ENCODE measurements at regions not wholly inside any gene's neighbourhood (a gene's known extent, or its start where the extent isn't known, plus 50 kb on each side); places are given as distances from the start of the nearest gene placed in this dataset.
"Not testable (repeated sequence)": the region's sequence is repeated elsewhere in the genome, so short reads cannot be mapped to it uniquely, and the experiment has no call there.

DNA sequence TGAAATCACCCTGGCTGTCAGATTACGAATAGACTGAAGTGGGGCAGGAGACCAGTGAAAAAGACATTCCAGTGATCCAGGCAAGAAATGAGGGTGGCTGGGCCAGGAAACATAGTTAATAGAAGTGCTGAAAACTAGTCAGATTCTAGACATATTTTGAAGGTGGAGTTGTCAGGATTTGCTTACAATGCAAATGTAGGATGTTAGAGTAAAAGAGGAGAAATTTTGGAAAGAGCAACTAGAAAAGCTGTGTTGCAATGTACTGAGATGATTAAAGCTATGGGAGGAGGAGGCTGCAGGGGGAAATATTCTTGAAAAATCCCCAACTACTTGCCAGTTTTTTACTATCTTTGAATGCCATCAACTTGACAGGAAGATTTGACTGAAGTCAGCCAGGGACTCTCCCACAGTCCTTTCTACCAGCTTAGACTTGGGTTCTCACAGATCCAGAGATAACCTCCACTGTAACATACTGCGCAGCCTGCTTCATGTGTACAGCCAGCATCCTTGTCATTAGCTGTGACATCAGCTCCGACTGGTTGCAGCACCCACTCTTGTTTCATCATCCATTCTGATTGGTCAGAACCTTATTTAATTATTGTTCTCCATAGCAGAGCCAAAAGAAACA is 109.7 kb downstream of the TSEN15 start:
- ChIA-PET POLR2A (interaction anchor here (0.8 kb wide), 1 partner anchor 109 kb away, joined by 3 read pairs; the partner anchor contains the start of gene TSEN15), CTCF (no interaction called here)
- H3K27ac Mint-ChIP-seq: no peak overlapping the region
- H3K36me3 Mint-ChIP-seq: no peaks in the 10 kb centered on the region
- no peak overlapping the region for H3K4me3 Mint-ChIP-seq
- peaks cover 14% of the 10 kb centered on the region for H3K4me1 Mint-ChIP-seq (ENCODE audit: low read depth)
- DNase-seq: peak; percentile 66
- peaks cover 4% of the 10 kb centered on the region for H3K27me3 Mint-ChIP-seq
- peaks cover 6% of the 10 kb centered on the region for H3K9me3 Mint-ChIP-seq
- intact Hi-C loops (cut with micrococcal nuclease): loop anchor here (2.0 to 10.0 kb wide), 11 partner anchors 41 to 730 kb away; partner anchors contain the start of genes APOBEC4, ARPC5, C1orf21 and EDEM3

DNA sequence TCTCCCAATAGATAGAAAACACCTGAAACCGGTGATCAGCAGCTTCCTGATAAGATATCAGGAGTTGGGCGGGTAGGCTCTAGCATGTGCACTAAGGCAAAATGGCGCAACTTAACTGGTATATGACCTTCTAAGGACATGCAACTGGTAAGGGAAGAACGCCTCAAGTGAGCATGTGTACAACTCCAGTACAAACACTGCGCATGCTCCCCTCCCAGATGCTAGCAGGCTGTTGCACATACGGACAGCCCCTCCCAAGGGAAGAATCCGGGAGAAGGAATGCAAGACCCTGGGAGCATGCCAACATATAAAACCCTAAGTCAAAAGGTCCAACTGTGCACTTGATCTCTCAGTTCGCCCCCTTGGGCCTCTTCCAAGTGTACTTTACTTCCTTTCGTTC is 110.8 kb downstream of the TSEN15 start:
- Mint-ChIP-seq H3K9me3 (peaks cover 6% of the 10 kb centered on the region), H3K4me3 (no peak overlapping the region), H3K27ac (no peak overlapping the region), H3K27me3 (peaks cover 1% of the 10 kb centered on the region), H3K36me3 (no peaks in the 10 kb centered on the region), H3K4me1 (ENCODE audit: low read depth) (peaks cover 14% of the 10 kb centered on the region)
- ChIA-PET CTCF (no interaction called here), POLR2A (no interaction called here)
- DNase-seq: no peak
- intact Hi-C loops (cut with micrococcal nuclease): loop anchor here (5.0 to 10.0 kb wide), 5 partner anchors 40 to 527 kb away; partner anchors contain the start of gene ARPC5

DNA sequence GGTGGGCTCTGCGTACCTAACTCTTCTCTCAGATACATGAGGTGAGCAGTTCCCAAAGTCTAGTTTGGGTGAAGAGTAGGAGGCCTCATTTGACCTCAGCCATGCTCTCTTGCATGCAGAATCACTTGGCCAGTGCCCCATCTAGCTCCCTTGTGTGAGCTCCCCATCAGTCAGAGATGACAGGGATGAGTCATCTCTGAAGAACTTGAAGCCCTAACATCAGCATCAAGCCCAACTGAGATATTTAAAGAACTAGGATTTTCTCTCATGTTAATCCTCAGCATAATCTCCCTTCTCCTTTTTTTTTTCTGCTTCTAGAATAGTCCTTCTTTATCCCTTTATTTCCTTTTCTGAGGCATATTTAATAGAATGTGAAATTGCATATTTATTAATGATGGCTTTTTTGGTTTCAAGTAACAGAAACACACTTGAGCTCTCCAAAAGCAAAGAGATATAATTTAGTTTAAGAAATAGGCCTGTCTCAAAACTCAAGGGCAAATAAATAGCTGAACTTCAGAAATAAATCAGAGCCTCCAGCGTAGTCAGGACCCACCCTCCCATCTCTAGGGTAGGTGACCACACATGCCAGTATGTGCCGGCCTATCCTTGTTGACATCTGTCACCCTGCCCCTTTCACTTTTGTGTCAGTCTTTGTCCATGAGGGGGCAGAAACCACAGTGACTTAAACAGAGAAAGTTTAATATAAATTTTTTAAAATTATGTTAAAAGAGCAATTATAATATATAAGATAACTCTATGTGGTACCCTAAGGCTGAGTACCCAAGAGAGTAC is 112.3 kb downstream of the TSEN15 start:
- Mint-ChIP-seq H3K36me3 (no peaks in the 10 kb centered on the region), H3K27me3 (peaks cover 1% of the 10 kb centered on the region), H3K27ac (no peak overlapping the region), H3K9me3 (peaks cover 6% of the 10 kb centered on the region), H3K4me1 (ENCODE audit: low read depth) (peaks cover 14% of the 10 kb centered on the region), H3K4me3 (no peak overlapping the region)
- CTCF ChIA-PET: no interaction called here
- peak; percentile 31 for DNase-seq
- intact Hi-C loops (cut with micrococcal nuclease): loop anchor here (5.0 to 10.0 kb wide), 5 partner anchors 38 to 529 kb away; partner anchors contain the start of gene ARPC5
- POLR2A ChIA-PET: interaction anchor here (0.6 kb wide), 1 partner anchor 98 kb away, joined by 6 read pairs; no protein-coding TSS in a partner anchor

DNA sequence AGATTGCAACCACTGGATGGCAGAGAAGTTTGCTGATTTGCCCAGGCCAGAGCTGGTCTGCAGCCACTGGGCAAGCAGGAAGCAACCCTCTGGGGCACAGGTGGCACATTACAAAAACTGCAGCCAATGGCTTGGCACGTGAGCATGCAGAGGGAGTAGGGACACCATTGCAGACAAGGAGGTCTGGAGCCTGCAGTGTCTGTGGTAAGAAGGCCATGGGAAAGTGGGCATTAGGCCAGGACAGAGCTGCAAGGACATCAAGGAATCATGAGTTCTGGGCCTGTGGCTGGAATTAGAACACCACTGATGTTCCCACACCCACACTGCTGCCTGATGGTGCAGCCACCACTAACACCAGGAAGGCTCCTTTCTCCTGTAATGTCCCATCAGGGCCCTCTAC is 113.0 kb downstream of the TSEN15 start:
- ChIA-PET POLR2A (no interaction called here), CTCF (no interaction called here)
- Mint-ChIP-seq H3K9me3 (peaks cover 6% of the 10 kb centered on the region), H3K27me3 (peaks cover 1% of the 10 kb centered on the region), H3K27ac (no peak overlapping the region), H3K4me3 (no peak overlapping the region), H3K4me1 (ENCODE audit: low read depth) (peaks cover 14% of the 10 kb centered on the region), H3K36me3 (no peaks in the 10 kb centered on the region)
- intact Hi-C loops (cut with micrococcal nuclease): loop anchor here (5.0 to 10.0 kb wide), 5 partner anchors 38 to 530 kb away; partner anchors contain the start of gene ARPC5
- no peak for DNase-seq

DNA sequence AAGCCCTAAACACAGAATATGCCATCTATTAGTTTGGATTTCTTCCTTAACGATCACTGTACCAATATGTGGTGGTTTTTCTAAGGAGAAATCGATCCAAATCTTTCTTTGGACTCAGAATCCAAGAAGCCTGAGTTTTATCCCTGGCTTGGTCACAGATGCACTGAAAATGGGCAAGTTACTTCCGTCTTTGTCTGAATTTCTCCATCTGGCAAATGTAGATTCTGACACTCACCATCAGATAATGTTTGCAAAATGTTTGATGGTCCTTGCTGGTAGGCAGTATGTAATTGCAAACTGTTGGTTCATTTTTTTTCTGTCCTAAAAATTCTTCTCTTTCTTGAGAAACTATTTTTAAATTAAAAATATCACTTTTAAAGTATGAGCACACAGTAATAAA is 115.0 kb downstream of the TSEN15 start:
- peaks cover 1% of the 10 kb centered on the region for H3K27me3 Mint-ChIP-seq
- H3K4me1 Mint-ChIP-seq (ENCODE audit: low read depth): peaks cover 14% of the 10 kb centered on the region
- H3K4me3 Mint-ChIP-seq: no peak overlapping the region
- no peaks in the 10 kb centered on the region for H3K36me3 Mint-ChIP-seq
- no peak overlapping the region for H3K27ac Mint-ChIP-seq
- H3K9me3 Mint-ChIP-seq: peaks cover 6% of the 10 kb centered on the region
- CTCF ChIA-PET: no interaction called here
- no peak for DNase-seq
- POLR2A ChIA-PET: no interaction called here
- intact Hi-C loops (cut with micrococcal nuclease): loop anchor here (10.0 kb wide), 1 partner anchor 532 kb away; the partner anchor contains the start of gene ARPC5

DNA sequence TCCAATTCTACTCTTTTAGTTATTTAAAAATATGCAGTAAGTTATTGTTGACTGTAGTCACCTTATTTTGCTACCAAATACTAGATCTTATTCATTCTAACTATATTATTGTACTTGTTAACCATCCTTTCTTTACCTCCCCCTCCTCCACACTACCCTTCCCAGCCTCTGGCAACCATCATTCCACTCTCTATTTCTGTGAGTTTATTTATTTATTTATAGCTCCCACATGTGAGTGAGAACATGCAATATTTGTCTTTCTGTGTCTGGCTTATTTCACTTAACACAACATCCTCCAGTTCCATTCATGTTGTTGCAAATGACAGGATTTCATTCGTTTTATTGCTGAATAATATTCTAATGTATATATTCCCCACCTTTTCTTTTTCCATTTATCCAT is 115.8 kb downstream of the TSEN15 start:
- no peak for DNase-seq
- peaks cover 6% of the 10 kb centered on the region for H3K9me3 Mint-ChIP-seq

DNA sequence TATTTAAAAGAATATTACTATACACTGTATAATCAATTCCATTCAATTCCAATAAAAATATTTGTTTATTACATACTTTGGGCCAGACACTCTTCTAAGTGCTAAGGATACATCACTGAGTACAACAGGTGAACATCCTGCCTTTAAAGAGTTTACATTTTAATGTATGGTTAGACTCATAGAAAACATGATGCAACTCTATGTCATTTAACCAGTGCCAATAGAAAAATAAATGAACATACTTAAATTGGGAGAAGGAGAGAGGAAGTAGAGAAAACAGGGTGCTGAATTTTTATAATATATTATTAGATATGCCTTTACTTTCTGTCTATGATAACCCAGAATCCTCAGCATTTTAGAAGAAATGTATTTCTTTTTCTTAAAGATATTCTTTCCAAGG is 119.2 kb downstream of the TSEN15 start:
- intact Hi-C loops (cut with micrococcal nuclease): no loop called here
- Mint-ChIP-seq H3K27me3 (peaks cover 2% of the 10 kb centered on the region), H3K36me3 (no peaks in the 10 kb centered on the region), H3K27ac (no peak overlapping the region), H3K4me3 (no peak overlapping the region), H3K4me1 (ENCODE audit: low read depth) (no peaks in the 10 kb centered on the region), H3K9me3 (no peaks in the 10 kb centered on the region)
- ChIA-PET POLR2A (no interaction called here), CTCF (no interaction called here)
- DNase-seq: no peak

More for the DNA sequence above, 115.8 kb downstream of the TSEN15 start:
- no peak overlapping the region for H3K27ac Mint-ChIP-seq
- ChIA-PET CTCF (no interaction called here), POLR2A (no interaction called here)
- peaks cover 14% of the 10 kb centered on the region for H3K4me1 Mint-ChIP-seq (ENCODE audit: low read depth)
- H3K4me3 Mint-ChIP-seq: no peak overlapping the region
- peaks cover 1% of the 10 kb centered on the region for H3K27me3 Mint-ChIP-seq
- intact Hi-C loops (cut with micrococcal nuclease): loop anchor here (10.0 kb wide), 1 partner anchor 533 kb away; the partner anchor contains the start of gene ARPC5
- H3K36me3 Mint-ChIP-seq: no peaks in the 10 kb centered on the region

DNA sequence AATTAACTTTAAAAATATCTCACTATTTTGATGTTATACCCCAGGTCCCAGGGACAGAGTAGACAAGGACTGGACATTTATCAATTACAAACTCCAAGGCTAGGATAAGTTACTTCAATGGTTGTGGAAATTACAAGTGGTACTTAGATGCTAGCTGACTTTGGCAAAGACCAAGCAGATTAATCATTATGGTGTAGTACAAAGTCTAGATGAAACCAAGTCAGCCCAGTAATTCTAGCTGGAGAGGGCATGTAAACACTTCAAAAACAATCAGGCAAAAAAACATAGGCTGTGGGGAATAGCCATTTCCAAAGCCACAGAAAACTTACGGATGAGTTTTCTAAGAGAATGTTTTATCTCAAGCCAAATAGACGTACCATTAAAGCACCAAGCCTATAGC is 124.5 kb downstream of the TSEN15 start:
- Mint-ChIP-seq H3K4me1 (ENCODE audit: low read depth) (no peaks in the 10 kb centered on the region), H3K27ac (no peak overlapping the region), H3K4me3 (no peak overlapping the region), H3K27me3 (peaks cover 2% of the 10 kb centered on the region), H3K9me3 (no peaks in the 10 kb centered on the region), H3K36me3 (no peaks in the 10 kb centered on the region)
- ChIA-PET CTCF (no interaction called here), POLR2A (no interaction called here)
- no peak for DNase-seq
- intact Hi-C loops (cut with micrococcal nuclease): no loop called here

DNA sequence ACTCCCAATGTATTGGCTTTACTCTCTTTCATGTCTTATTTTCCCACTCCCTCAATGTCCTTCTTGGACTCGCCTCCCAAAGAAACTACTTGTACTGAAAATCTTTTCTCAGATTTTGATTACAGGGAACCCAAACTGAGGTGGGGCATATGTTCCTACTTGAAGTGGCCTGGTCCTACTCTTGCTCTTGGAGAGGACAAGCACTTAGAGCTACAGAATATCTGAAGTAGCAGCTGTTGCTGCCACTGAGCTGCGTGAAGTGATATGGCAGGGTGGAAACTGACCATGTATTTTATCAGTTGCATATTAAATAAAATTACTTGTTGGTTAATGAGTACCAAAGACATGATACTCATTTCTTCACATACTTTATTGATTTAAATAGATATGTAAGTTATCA is 129.5 kb downstream of the TSEN15 start:
- Mint-ChIP-seq H3K27me3 (peaks cover 5% of the 10 kb centered on the region), H3K9me3 (peaks cover 2% of the 10 kb centered on the region), H3K4me3 (no peak overlapping the region), H3K27ac (no peak overlapping the region), H3K36me3 (no peaks in the 10 kb centered on the region), H3K4me1 (ENCODE audit: low read depth) (no peaks in the 10 kb centered on the region)
- POLR2A ChIA-PET: no interaction called here
- DNase-seq: no peak
- intact Hi-C loops (cut with micrococcal nuclease): no loop called here
- CTCF ChIA-PET: no interaction called here

DNA sequence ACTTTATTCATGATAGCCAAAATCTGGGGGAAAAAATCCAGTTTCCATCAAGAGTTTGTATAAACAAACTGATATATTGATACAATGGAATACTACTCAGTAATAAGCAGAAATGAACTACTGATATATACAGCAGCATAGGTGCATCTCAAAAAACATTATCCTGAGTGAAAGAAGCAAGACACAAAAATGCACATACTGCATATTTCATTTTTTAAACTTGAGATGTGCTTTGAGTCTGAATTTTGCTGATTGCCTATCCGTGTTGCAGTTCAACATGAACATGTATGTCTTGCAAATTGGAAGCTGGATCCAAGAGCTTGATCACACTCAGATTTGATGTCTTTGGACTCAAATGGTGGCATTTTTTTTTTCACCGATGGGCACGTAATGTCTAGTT is 132.4 kb downstream of the TSEN15 start:
- Mint-ChIP-seq H3K9me3 (peaks cover 2% of the 10 kb centered on the region), H3K4me1 (ENCODE audit: low read depth) (no peaks in the 10 kb centered on the region), H3K27ac (no peak overlapping the region), H3K27me3 (peaks cover 5% of the 10 kb centered on the region), H3K36me3 (no peaks in the 10 kb centered on the region), H3K4me3 (no peak overlapping the region)
- ChIA-PET POLR2A (no interaction called here), CTCF (interaction anchor here (0.6 to 0.7 kb wide), 2 partner anchors 39 to 268 kb away, joined by 3 to 4 read pairs; no protein-coding TSS in a partner anchor)
- no peak for DNase-seq
- intact Hi-C loops (cut with micrococcal nuclease): no loop called here

DNA sequence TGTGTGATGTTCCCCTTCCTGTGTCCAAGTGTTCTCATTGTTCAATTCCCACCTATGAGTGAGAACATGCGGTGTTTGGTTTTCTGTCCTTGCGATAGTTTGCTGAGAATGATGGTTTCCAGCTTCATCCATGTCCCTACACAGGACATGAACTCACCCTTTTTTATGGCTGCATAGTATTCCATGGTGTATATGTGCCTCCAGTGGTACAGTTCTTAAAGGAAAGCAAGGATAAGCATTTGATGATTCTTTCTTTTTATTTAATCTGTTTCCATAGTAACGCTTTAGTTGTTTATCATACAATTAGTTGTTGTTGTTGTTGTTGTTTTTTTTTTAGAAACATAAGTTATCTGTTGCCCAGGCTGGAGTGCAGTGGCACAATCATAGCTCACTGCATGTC is 133.1 kb downstream of the TSEN15 start:
- H3K4me1 Mint-ChIP-seq (ENCODE audit: low read depth); DNase-seq; H3K9me3 Mint-ChIP-seq; H3K27me3 Mint-ChIP-seq; intact Hi-C loops (cut with micrococcal nuclease); H3K4me3 Mint-ChIP-seq; H3K27ac Mint-ChIP-seq; POLR2A ChIA-PET; H3K36me3 Mint-ChIP-seq: not testable (repeated sequence)
- CTCF ChIA-PET: interaction anchor here (0.7 kb wide), 1 partner anchor 269 kb away, joined by 3 read pairs; no protein-coding TSS in a partner anchor

DNA sequence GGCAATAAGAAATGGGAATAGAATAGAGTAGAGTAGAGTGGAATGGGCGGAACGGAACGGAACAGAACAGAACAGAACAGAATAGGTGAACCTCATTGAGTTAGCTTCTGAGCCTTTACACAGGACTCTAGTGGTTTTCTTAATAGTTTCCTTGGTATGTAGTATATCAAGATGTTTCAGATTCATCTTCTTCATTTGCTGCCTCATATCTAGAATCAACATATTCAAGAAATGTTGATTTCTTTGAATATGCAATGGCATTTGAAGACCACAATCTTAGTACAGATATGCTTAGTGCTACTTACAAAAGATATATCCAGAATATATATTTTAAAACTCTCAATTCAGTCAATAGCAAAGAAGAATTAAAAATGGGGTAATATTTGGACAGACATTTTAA is 133.8 kb downstream of the TSEN15 start:
- Mint-ChIP-seq H3K27me3 (peaks cover 9% of the 10 kb centered on the region), H3K27ac (no peak overlapping the region), H3K9me3 (peaks cover 2% of the 10 kb centered on the region), H3K4me3 (no peak overlapping the region), H3K36me3 (no peaks in the 10 kb centered on the region), H3K4me1 (ENCODE audit: low read depth) (no peaks in the 10 kb centered on the region)
- CTCF ChIA-PET: no interaction called here
- POLR2A ChIA-PET: no interaction called here
- intact Hi-C loops (cut with micrococcal nuclease): no loop called here
- no peak for DNase-seq
